Dedifferentiated amniotic fluid mesenchymal stem cell (primary cell): ENCODE measurements at regions not wholly inside any gene's neighbourhood (a gene's known extent, or its start where the extent isn't known, plus 50 kb on each side); places are given as distances from the start of the nearest gene placed in this dataset.
A peak's percentile ranks its signal among the peaks of the same experiment; 100 is the strongest.
"Not testable (repeated sequence)": the region's sequence is repeated elsewhere in the genome, so short reads cannot be mapped to it uniquely, and the experiment has no call there.

Source experiments
- DNase-seq: peaks from one replicate; pipeline ENCODE4 v3.0.0-alpha.2; 2016; ENCODE audit errors: extremely low spot score

DNA sequence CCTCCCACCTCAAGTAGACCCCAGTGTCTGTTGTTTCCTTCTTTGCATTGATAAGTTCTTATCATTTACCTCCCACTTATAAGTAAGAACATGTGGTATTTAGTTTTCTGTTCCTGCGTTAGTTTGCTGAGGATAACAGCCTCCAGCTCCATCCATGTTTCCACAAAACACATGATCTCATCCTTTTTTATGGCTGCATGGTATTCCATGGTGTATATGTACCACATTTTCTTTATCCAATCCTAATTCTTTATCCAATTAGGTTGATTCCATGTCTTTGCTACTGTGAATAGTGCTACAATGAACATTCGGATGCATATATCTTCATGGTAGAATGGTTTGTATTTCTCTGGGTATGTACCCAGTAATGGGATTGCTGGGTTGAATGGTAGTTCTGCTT, 102.5 kb upstream of the UGP2 start:
- DNase-seq: not testable (repeated sequence)

DNA sequence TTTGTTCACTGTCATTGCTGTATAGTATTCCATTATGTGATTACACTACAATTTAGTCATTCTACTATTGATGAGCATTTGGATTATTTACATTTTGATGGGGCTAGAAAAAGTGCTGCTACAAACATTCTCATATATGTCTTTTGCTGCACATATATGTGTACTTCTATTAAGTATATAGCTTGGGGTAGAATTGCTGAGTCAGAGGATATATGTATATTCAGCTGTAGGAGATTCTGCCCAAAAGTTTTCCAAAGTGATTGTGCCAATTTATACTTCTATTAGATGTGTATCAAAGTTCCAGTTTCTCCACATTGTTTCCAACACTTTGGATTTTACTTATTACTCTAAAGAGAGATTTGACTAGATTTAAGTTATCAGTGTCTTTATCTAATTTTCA, 101.7 kb upstream of the UGP2 start:
- DNase-seq: no peak

DNA sequence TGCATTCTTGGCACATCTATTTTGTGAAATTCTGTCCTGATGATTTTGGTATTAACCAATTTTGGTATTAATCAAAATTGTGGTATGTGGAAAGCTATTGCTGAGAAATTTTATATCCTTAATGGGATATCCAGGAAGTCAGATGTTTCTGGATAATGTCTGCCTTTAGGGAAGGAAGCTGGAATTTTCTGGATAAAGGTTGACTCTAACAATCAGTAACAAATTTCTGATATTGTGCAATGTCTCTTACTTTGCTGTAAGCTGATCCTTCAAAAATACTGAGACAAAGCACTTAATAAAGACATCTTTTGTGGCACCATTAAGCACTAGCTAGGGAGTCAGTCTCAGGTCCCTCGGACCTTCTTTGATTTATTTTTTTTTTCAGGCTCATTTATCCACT, 100.8 kb upstream of the UGP2 start:
- DNase-seq: no peak

DNA sequence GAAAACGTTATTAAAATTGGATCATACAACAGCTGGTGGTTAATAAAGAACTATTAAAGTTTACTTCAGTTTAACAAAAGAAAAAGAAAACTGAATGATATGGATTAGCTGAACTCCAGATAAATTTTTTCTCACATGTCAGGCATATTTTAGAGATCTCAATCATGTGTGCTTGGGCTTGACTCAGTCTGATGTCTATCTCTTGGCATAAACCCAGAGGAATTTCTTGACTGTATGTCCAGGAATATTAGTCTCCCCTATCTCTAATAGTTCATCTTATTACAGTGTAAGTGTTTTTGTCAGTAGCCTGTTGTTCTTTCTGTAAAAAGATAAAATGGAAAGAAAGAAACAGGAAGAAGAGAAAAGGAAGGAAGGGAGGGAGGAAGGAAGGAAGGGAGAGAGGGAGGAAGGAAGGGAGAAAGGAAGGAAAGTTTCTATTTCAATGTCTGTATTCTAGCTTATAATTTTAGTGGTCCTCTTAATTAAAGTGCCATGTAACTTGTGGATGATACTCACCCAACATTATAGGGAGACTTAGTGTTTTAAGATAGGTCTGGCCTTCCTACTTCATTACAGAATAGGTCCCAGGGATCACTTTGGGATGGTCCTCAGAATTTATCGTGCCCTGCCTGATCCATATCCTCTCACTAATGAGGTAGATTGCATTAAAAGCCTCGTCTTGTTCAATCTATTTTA, 99.7 kb upstream of the UGP2 start:
- no peak for DNase-seq

DNA sequence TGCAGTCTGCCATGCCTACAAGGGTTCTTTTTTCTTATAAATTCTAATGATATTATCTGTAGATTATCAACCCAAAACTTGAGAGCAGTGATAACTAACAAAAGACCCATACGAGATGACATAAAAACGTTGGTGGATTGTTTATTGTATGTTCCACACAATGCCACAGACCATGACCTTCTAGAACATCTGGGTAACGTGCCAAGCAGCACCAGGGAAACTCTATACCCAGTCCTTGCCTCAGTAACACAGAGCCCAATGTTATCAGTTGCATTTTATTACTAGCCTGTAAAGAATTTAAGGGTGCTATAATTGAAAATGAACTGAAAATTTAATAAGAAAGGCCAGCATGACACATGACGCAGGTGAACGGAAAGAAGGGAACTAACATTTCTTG, 99.1 kb upstream of the UGP2 start:
- no peak for DNase-seq

DNA sequence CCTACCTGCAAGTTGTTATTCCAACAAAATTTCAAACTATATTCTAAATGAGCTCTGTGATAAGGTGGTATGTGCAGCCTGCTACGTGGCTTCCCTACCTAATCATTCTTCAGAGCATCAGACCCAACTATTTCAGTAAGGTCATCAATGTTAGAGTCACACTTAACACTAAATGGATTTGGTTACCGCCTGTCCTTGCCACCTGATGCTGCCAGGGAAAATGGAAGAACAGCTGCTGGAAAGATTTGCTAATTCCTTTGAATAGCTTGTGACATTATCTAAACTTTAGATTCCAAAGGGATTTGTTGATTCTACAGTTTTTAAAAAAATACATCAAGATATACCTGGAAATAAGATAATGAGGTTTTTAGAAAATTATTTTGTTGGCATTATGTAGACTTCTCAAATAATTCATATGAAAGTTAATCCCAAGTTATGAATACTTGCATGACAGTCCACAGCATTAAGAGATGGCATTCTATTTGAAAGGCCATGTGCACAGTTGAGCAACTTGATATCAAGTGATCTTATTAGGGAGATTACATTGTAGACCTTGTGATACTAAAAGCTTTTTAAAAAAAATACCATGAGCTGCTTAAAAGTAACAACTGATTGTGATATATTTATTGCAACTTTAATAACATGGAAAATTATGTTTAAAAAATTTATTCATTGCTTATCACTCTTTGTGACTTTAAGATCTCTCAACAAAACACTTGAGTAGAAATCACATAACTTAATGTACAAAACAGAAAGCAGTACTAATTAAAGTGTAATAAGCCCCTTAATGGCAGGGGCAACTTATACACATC, 98.3 kb upstream of the UGP2 start:
- DNase-seq: no peak

DNA sequence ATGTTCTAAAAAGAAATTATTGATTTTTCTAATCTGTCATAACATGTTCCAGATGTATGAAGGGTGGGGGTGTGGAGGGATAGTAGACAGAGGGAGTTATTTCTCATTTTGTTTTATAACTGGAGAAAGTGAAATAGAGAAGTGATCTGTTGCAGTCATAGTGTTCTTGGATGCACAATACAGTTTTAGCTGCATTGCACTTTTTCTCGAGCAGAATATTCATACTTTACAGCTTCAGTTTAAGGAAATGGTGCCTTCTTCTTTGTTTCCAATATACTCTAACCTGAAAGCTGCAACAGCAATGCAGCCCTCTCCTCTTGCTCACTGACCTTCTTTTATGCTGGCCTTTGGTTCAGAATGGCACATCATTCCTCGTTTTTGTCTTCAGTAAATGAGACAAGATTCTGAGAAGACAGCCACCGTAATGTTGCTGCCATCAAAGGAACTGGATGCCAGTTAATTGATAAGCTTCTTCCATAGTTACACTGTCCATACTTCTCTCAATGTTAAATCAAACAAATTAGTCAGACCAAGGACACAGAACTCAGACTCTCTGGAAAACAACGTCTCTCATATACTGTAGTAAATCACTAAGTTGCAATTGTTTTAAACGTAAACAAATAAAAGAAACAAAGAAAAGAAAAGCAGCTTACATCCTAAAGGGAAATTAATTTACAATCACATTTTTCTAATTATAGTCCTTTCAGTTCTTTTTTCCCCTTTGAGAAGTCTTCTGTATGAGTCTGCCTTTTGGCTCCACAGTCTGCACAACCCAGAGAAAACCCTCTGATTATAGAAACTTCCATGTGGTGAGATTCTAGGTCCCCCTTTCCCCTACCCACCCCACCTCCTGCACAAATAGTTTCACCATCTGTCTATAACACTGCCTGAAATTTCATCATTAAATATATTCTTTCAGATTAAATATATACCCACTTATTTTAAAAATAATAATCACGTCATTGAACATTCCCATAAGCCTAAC, 97.4 kb upstream of the UGP2 start:
- no peak for DNase-seq

DNA sequence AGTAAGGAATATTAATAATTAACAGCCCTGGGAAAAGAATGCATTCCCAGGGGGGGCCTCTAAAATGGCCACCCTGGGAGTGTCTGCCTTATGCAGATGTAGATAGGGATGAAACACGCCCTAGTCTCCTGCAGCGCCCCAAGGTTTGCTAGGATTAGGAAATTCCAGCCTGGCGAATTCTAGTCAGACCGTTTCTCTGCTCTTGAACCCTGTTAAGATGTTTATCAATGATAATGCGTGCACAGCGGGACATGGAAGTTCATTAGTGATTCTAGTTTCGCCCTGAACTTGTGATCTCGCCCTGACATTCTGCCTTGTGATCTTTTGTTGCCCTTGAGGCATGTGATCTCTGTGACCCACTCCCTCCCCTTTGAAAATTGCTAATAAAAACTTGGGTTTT, 95.1 kb upstream of the UGP2 start:
- not testable (repeated sequence) for DNase-seq

DNA sequence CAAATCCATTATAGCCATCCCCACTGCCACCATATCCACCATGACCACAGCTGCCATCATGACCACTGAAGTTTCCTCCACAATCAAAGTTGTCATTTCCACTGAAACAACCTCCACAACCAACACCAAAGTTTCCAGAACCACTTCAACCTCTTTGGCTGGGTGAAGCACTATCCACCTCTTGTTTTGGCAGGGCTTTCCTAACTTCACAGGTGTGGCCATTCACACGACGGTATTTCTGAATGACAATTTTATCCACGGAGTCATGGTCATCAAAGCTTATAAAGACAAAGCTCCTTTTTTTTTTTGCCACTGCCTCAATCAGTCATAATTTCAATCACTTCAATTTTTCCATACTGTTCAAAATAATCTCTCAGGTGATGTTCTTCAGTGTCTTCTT, 89.8 kb upstream of the UGP2 start:
- no peak for DNase-seq

DNA sequence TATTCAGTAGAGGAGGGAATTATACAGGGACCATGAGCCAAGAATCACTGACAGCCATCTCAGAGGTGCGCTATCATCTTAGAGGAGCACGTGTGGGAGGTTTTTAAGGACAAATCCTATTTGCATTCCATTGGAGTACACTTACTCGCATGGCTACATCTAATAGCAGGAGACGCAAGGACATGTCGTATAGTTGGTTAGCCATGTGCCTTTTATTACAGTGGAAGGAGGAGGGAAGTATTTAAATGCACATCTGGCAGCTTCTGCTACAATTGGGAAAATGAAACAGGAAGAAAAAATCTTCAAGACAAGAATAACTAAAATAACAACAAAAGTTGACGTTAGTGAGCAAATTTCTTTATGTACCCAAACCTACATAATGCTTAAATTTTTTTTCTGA, 86.5 kb upstream of the UGP2 start:
- peak; percentile 39 for DNase-seq

DNA sequence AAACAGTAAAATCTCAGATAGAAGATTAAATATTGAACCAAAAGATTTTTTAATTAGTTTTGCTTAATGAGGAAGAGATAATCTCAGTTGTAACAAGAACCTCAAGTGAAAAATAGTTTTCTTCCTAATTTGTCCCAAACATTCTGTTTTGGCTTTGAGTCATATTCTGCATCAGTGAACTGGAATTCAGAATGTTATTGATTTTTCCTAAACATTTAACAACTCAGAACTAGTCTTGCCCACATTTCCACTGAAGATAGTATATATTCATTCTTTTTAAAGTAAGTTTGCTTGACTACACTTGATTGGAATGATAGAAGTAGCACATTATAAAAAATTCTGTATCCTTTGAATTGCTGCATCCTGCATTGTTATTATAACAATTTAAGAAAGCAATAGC, 85.7 kb upstream of the UGP2 start:
- DNase-seq: peak; percentile 50

DNA sequence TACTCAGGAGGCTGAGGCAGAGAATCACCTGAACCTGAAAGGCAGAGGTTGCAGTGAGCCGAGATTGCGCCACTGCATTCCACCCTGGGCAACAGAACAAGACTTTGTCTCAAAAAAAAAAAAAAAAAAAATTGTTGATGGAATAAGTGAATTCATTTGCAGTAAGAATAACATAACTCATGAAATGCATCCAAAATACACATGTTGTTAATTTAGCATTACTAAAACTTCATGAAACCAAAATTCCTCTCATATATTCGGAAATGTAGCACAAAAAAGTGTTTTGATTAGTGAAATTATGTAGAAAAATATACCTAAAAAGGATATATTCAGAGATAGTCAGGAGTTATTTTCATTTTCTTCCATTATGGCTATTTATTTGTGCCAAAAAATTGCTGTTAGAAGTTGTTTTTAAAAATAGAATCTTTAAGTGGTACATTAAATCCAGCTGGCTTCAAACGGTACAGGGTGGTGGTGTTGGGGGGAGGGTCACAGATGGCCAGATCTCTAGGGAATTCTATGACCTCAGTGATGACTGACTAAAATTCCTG, 78.2 kb upstream of the UGP2 start:
- peak; percentile 96 for DNase-seq

DNA sequence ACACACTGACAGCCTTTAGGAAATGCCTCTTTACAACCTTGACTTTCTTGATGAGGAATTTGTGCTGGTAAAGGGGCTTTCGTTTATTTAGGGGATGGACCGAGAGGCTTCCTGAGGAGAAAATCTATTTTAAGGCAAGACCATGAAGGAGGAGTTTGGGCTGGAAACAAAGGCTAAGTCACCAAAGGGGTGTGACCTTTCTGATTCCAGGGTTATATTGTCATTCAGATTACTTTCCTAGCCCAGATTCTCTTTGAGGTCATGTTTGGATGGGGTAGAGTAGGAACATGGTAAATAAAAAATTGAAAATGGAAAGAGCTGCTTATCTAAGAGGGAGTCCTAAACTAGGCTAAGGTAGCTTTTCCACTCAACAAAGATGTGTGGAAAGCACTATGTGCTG, 77.1 kb upstream of the UGP2 start:
- no peak for DNase-seq

DNA sequence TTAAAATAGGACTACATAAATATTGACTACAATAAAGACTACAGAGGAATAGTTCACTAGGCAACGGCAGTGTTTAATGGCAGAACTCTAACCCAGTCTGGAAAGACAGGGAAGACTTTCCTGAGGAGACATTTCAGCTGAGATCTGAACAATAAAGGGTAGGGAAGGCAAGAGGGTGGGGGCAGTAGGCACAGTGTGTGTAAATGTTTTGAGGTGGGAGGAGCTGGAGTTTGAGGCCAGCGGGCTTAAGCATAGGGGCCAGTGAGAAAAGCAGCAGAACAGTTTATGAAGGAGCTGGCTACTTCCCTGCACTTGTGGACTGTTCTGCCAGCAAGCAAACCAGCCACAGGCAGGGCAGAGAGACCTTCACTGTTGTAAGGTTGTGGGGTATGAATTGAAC, 76.6 kb upstream of the UGP2 start:
- DNase-seq: no peak

DNA sequence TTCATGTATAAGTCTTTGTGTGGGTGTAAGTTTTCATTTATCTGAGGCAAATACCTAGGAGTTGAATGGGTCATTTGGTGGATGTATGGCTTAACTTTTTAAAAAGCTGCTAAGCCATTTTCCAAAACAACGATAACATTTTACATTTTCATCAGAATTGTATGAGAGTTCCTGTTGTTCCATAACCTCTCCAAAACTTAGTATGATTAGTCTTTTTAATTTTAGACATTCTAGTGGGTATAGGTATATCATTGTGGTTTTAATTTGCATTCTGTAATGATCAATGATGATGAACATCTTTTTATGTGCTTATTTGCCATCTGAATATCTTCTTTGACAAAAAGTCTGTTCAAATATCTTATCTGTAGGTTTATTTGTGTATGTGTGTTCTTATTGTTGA, 74.4 kb upstream of the UGP2 start:
- no peak for DNase-seq

DNA sequence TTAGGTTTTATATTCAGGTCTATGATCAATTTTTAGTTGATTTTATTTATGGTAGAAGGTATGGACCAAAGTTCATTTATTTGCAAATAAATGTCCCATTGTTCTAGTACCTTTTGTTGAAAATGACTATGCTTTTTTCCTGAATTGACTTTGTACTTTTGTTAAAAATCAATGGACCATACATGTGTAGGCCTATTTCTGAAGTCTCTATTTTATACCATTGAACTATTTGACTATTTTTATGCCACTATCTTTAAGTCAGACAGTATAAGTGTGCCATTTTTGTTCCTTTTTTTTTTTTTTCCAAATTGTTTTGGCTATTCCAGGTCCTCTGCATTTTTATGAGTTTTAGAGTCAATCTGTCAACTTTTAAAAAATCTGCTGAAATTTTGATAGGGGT, 73.6 kb upstream of the UGP2 start:
- no peak for DNase-seq

DNA sequence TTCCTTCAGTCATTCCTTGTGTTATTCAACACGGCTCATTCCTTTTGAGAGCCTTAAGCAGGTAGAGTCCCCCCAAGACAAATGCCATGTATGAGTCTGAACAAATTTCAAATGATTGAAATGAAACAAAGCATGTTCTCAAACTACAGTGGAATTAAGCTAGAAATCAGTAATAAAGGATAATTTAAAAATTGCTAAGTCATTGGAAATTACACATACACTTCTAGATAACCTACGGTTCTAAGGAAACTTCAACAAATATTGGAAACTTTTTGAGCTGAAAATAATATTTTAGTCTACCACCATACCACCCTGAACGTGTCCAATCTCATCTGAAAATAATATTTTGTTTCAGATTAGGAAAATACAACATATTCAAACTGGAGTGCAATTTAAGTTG, 71.8 kb upstream of the UGP2 start:
- no peak for DNase-seq

DNA sequence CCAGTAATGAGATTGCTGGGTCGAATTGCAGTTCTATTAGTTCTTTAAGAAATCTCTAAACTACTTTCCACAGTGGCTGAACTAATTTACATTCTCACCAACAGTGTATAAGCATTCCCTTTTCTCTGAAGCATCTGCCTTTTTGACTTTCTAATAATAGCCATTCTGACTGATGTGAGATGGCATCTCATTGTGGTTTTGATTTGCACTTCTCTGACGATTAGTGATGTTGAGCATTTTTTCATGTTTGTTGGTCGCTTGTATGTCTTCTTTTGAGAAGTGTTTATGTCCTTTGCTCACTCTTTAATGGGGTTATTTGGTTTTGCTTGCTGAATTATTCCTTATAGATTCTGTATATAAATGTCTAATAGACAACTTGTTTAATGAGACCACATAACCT, 69.6 kb upstream of the UGP2 start:
- DNase-seq: no peak

DNA sequence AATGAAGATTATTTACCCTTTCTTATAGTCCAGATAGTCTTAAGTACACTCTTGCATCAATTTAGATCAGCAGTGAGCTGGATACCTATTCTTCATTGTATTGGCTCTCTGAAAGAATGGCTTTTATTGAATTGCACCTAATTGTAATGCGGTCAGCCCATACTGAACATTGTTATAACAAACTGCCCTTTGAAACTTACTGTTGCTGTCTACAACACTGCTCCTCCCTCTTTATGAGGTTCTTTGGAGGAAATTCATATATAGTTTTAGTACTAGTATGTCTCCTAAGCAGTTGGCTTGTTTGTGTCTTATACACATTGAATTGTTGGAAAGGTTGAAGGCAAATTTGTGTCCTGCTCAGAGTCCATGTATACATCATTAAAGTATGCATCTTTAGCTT, 66.5 kb upstream of the UGP2 start:
- no peak for DNase-seq

DNA sequence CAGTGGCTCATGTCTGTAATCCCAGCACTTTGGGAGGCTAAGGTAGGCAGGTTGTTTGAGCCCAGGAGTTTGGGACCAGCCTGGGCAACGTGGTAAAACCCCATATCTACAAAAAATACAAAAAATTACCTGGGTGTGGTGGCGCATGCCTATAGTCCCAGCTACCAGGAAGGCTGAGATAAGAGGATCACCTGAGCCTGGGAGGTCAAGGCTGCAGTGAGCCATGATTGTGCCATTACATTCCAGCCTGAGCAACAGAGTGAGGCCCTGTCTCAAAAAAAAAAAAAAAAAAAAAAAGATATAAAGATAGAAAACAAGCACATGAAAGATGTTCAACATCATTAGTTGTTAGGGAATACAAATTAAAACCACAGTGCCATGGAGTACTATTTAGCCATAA, 65.3 kb upstream of the UGP2 start:
- no peak for DNase-seq

DNA sequence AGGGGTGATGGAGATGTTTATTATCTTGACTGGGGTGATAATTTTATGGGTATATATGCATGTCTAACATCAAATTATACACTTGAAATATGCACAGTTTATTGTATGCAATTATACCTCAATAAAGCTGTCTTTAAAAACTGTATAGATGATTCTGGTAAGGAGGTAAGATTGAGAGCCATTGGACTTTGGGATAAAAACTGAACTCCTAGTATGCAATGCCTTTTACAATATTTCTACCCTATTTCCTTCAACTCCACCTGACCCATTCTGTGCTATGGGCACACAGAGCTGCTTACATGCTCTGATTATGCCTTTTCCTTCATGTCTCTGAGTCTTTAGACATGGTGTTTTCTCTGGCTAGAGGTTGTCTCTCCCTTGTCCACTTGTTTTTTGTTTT, 63.9 kb upstream of the UGP2 start:
- DNase-seq: no peak

DNA sequence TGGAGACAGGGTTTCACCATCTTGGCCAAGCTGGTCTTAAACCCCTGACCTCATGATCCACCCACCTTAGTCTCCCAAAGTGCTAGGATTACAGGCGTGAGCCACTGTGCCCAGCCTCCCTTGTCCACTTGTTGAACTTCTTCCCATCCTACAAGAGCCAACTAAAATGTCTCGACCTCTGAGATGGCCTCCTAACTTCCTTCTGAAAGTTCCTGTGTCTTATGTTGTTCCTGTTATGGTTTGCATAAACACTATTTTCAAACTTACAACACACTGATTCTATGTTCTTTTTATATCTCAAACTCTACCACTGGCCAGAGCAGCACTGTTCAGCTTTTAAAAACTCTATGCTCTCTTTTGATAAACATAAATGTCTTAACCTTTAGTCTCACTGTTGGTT, 63.3 kb upstream of the UGP2 start:
- DNase-seq: no peak
